ENCODE measurements at regions not wholly inside any gene's neighbourhood (a gene's known extent, or its start where the extent isn't known, plus 50 kb on each side); places are given as distances from the start of the nearest gene placed in this dataset.

- no peak for TF ChIP-seq POLR2A (IDR thresholded peaks at IDR 0.05)
- TF ChIP-seq, protein P1, sequence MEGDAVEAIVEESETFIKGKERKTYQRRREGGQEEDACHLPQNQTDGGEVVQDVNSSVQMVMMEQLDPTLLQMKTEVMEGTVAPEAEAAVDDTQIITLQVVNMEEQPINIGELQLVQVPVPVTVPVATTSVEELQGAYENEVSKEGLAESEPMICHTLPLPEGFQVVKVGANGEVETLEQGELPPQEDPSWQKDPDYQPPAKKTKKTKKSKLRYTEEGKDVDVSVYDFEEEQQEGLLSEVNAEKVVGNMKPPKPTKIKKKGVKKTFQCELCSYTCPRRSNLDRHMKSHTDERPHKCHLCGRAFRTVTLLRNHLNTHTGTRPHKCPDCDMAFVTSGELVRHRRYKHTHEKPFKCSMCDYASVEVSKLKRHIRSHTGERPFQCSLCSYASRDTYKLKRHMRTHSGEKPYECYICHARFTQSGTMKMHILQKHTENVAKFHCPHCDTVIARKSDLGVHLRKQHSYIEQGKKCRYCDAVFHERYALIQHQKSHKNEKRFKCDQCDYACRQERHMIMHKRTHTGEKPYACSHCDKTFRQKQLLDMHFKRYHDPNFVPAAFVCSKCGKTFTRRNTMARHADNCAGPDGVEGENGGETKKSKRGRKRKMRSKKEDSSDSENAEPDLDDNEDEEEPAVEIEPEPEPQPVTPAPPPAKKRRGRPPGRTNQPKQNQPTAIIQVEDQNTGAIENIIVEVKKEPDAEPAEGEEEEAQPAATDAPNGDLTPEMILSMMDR (IDR thresholded peaks at IDR 0.05): no peak
These were observed 62.1 kb upstream of the PRKAR2B start for GRCh38 chr7:106982415-106982814.
